Psoas muscle (tissue), 7 donors: ENCODE measurements at regions not wholly inside any gene's neighbourhood (a gene's known extent, or its start where the extent isn't known, plus 50 kb on each side); places are given as distances from the start of the nearest gene placed in this dataset.

Experiments
- ATAC-seq, 4 donors: fragments of 200-7000 bp; cut with Tn5 transposase; one replicate each; pipeline ENCODE4 v1.9.1; 2020; ENCODE audit warnings: moderate library complexity in 3 of 4, mild to moderate bottlenecking in 2 of 4
- DNase-seq, 2 donors: peaks; one replicate each; pipeline ENCODE4 v3.0.0-alpha.2; 2020
- H3K27ac ChIP-seq: fragments of 200-600 bp; one replicate; pipeline ENCODE4 v1.8.0; 2022
- H3K27me3 ChIP-seq, 3 donors: fragments of 200-600 bp in 1 of 3; one replicate each; pipeline versions ENCODE4 v1.6.1 to v1.8.0; 2013 to 2022; ENCODE audit warnings: low read length in 2 of 3, mild to moderate bottlenecking in 2 of 3, moderate library complexity in 1 of 3; ENCODE audit not compliant: insufficient read depth in 3 of 3
- H3K36me3 ChIP-seq, 2 donors: fragments of 200-600 bp in 1 of 2; one replicate each; pipeline versions ENCODE4 v1.6.1 to v1.8.0; 2013 to 2022; ENCODE audit warnings: low read depth in 1 of 2, mild to moderate bottlenecking in 1 of 2, moderate library complexity in 1 of 2; ENCODE audit not compliant: insufficient read depth in 1 of 2
- H3K4me1 ChIP-seq: fragments of 200-600 bp; one replicate; pipeline ENCODE4 v1.8.0; 2022
- H3K4me3 ChIP-seq: fragments of 200-600 bp; one replicate; pipeline ENCODE4 v1.8.0; 2022; ENCODE audit warnings: mild to moderate bottlenecking
- H3K9me3 ChIP-seq: fragments of 200-600 bp; one replicate; pipeline ENCODE4 v1.8.0; 2022
- CTCF ChIP-seq: fragments of 200-600 bp; IDR thresholded peaks from one replicate; pipeline ENCODE4 v1.8.0; 2022; ENCODE audit warnings: antibody characterized with exemption
- WGBS, 3 donors: extraction: QIAGEN DNeasy Blood & Tissue Kit; methylation state at CpG; one replicate each; pipeline versions ENCODE4 v1.1.6 to v1.1.7; 2013; 5-methylcytosine and 5-hydroxymethylcytosine counted together
- intact Hi-C, 2 donors: fragments of 100-400 bp; cut with DNase I; formaldehyde crosslinking; loops; one replicate each; pipeline versions ENCODE4 v1.11.0 to v1.14.2; 2022
- donor health status: healthy with polysubstance abuse.
- donor health status: DM: no; HTN: no; CAD: no; lungs with moderate emphysema.
- donor health status: Bipolar disorder and iron deficiency.
- donor health status: healthy.
- donor health status: DM: yes; HTN: yes; CAD: no.
- donor health status: DM: no; HTN: no; CAD: no.
- donor health status: DM: yes; HTN: yes; CAD: no.

GRCh38 chr10:36050763-36051499 lies 408.8 kb upstream of the FZD8 start:
- Histone ChIP-seq H3K9me3 (no peaks in the 10 kb centered on the region), H3K27ac (no peak overlapping the region), H3K4me3 (no peak overlapping the region), H3K4me1 (no peaks in the 10 kb centered on the region), H3K36me3 (no peaks in the 10 kb centered on the region), H3K27me3 (no peaks in the 10 kb centered on the region)
- ATAC-seq (no peak), DNase-seq (no peak)
- WGBS, 3 donors, result 44 to 45% (median 44%) methylated on average over 7 of the region's 7 CpGs
- TF ChIP-seq CTCF, result no peak
- intact Hi-C loops, result no loop called here

GRCh38 chr10:36048780-36049179 lies 406.7 kb upstream of the FZD8 start:
- no peaks in the 10 kb centered on the region for H3K27me3 ChIP-seq
- no peak overlapping the region for H3K4me3 ChIP-seq
- ATAC-seq (no peak), DNase-seq (no peak)
- H3K36me3 ChIP-seq, result no peaks in the 10 kb centered on the region
- no peak for TF ChIP-seq CTCF
- WGBS, 3 donors, result 78 to 82% (median 81%) methylated on average over 2 of the region's 2 CpGs
- intact Hi-C loops, result no loop called here
- H3K4me1 ChIP-seq, result no peaks in the 10 kb centered on the region
- no peaks in the 10 kb centered on the region for H3K9me3 ChIP-seq
- no peak overlapping the region for H3K27ac ChIP-seq

GRCh38 chr10:36048236-36048635 lies 406.1 kb upstream of the FZD8 start:
- intact Hi-C loops, result no loop called here
- Histone ChIP-seq H3K4me3 (no peak overlapping the region), H3K36me3 (no peaks in the 10 kb centered on the region), H3K9me3 (no peaks in the 10 kb centered on the region), H3K27ac (no peak overlapping the region), H3K27me3 (no peaks in the 10 kb centered on the region), H3K4me1 (no peaks in the 10 kb centered on the region)
- no peak for TF ChIP-seq CTCF
- DNase-seq (no peak), ATAC-seq (no peak)

GRCh38 chr10:36042135-36042534 lies 400.0 kb upstream of the FZD8 start:
- H3K9me3 ChIP-seq, result peaks cover 2% of the 10 kb centered on the region
- H3K27ac ChIP-seq, result no peak overlapping the region
- ATAC-seq, result no peak
- no peak for DNase-seq
- no peak overlapping the region for H3K4me3 ChIP-seq
- no peaks in the 10 kb centered on the region for H3K27me3 ChIP-seq
- no peak for TF ChIP-seq CTCF
- intact Hi-C loops, result no loop called here
- no peaks in the 10 kb centered on the region for H3K36me3 ChIP-seq
- 65 to 91% (median 82%) methylated on average over 2 of the region's 2 CpGs for WGBS, 3 donors
- no peaks in the 10 kb centered on the region for H3K4me1 ChIP-seq

GRCh38 chr10:36038316-36038955 lies 396.3 kb upstream of the FZD8 start:
- Histone ChIP-seq H3K4me3 (no peak overlapping the region), H3K27me3 (no peaks in the 10 kb centered on the region), H3K36me3 (no peaks in the 10 kb centered on the region), H3K4me1 (no peaks in the 10 kb centered on the region), H3K9me3 (peaks cover 2% of the 10 kb centered on the region), H3K27ac (no peak overlapping the region)
- no peak for TF ChIP-seq CTCF
- no peak for ATAC-seq
- intact Hi-C loops, result no loop called here
- WGBS, 3 donors, result 71 to 90% (median 78%) methylated on average over 3 of the region's 3 CpGs
- DNase-seq, result no peak
